Hepatocyte (in vitro differentiated cells): ENCODE measurements at regions not wholly inside any gene's neighbourhood (a gene's known extent, or its start where the extent isn't known, plus 50 kb on each side); places are given as distances from the start of the nearest gene placed in this dataset.

Experiments
- CTCF ChIP-seq: fragments of 200-600 bp; sonication (generic); IDR thresholded peaks from 2 replicates; pipeline ENCODE4 v1.5.1; 2016; ENCODE audit warnings: antibody characterized with exemption, mild to moderate bottlenecking; ENCODE audit not compliant: poor library complexity
- EZH2 ChIP-seq: fragments of 200-600 bp; sonication (generic); IDR thresholded peaks from 2 replicates; pipeline ENCODE4 v1.6.1; 2016; ENCODE audit warnings: antibody characterized with exemption, mild to moderate bottlenecking, borderline replicate concordance

- no peak for TF ChIP-seq CTCF
- no peak for TF ChIP-seq EZH2
Measured at GRCh38 chr12:96091833-96092232, 56.4 kb upstream of the LTA4H start.
